ENCODE measurements at regions not wholly inside any gene's neighbourhood (a gene's known extent, or its start where the extent isn't known, plus 50 kb on each side); places are given as distances from the start of the nearest gene placed in this dataset.

GRCh38 chr9:115283395-115283794 is 165.4 kb upstream of the TNC start:
- no peak overlapping the region for H3K4me3 ChIP-seq (ENCODE audit: low read depth, low read length)
- TF ChIP-seq CTCF (IDR thresholded peaks at IDR 0.05; ENCODE audit: borderline replicate concordance, insufficient read depth, low read depth, low read length) = no peak

DNA sequence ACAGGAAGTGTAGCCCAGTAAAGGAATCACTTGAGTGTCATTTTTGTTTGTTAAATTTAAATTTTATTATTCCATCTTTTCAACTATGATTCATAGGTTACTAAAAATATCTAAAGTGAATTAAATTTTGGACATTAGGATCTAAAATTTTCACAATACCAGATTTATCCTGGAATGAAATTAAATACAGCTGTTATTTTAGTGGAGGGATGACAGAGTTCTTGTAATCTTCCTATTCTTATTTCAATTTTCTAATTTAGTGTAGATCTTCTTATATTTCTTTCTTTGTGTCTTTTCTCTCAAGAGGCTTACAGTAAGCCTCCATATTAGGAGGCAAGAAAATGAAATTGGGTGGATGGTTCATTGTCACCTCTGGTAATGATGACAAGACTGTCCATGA is 167.9 kb upstream of the TNC start:
- no peak for TF ChIP-seq CTCF (IDR thresholded peaks at IDR 0.05; ENCODE audit: borderline replicate concordance, insufficient read depth, low read depth, low read length)
- no peak overlapping the region for H3K4me3 ChIP-seq (ENCODE audit: low read depth, low read length)

DNA sequence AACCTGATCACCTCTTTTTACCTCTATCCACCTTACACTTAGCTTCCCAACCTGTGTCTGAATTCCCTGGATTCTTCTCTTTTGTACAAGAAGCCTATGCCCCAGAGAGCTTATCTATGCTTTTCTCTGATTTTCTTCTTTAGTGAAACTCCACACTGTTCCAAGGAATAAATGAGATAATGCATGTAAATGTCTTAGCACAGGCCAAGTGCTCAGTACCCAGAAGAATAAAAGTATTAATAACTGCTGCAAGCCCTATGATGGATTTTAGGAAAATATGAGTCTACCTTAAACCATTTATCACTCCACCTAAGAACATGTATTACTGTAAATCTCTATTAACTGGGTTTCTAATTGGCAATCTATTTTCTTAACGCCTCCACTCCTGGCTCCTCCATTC is 168.5 kb upstream of the TNC start:
- no peak overlapping the region for H3K4me3 ChIP-seq (ENCODE audit: low read depth, low read length)
- TF ChIP-seq CTCF (IDR thresholded peaks at IDR 0.05; ENCODE audit: borderline replicate concordance, insufficient read depth, low read depth, low read length) = no peak

- no peak for TF ChIP-seq CTCF (IDR thresholded peaks at IDR 0.05; ENCODE audit: borderline replicate concordance, insufficient read depth, low read depth, low read length)
- H3K4me3 ChIP-seq (ENCODE audit: low read depth, low read length) = no peak overlapping the region
These were observed 171.8 kb upstream of the TNC start for GRCh38 chr9:115289757-115290208.

DNA sequence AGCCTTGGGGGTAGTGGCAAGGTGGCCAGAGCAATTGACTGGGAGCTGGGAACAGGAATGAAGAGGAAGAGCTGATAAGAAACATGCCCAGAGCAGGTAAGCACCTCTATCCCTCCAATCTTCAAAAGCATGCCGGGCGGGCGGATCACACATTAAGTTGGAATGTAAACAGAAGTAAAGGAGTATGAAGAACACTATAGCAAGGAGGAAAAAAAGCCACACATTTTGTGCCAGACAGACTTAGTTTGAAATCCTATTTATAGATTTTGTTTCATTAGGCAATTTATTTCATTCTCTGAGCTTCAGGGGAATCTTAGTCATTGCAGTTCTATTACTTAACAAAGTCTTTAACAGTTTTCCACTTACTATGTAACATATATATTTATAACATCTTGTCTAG is 173.9 kb upstream of the TNC start:
- H3K4me3 ChIP-seq (ENCODE audit: low read depth, low read length) = no peak overlapping the region
- no peak for TF ChIP-seq CTCF (IDR thresholded peaks at IDR 0.05; ENCODE audit: borderline replicate concordance, insufficient read depth, low read depth, low read length)

- TF ChIP-seq CTCF (IDR thresholded peaks at IDR 0.05; ENCODE audit: borderline replicate concordance, insufficient read depth, low read depth, low read length) = no peak
- no peak overlapping the region for H3K4me3 ChIP-seq (ENCODE audit: low read depth, low read length)
These were observed 174.8 kb upstream of the TNC start for GRCh38 chr9:115292584-115293279.

- TF ChIP-seq CTCF (IDR thresholded peaks at IDR 0.05; ENCODE audit: borderline replicate concordance, insufficient read depth, low read depth, low read length) = no peak
- H3K4me3 ChIP-seq (ENCODE audit: low read depth, low read length) = no peak overlapping the region
These were observed 177.8 kb upstream of the TNC start for GRCh38 chr9:115295734-115296133.
